ENCODE measurements at regions not wholly inside any gene's neighbourhood (a gene's known extent, or its start where the extent isn't known, plus 50 kb on each side); places are given as distances from the start of the nearest gene placed in this dataset.

GRCh38 chr7:45235905-45236304 is 78.3 kb downstream of the RAMP3 start:
- CTCF ChIA-PET (ENCODE audit: low intra/inter-chr PET ratio, low total read pairs), result no interaction called here
- no TSS peak for BruUV-seq (replicated peaks)
- in situ Hi-C loops (cut with HindIII; ENCODE audit: extremely low pct_ligation_motif_present, low pct_unique_long_range_greater_than_20kb), result no loop called here

More at GRCh38 chr7:45235905-45236304, 78.3 kb downstream of the RAMP3 start:
- H2AFZ ChIP-seq (ENCODE audit: low read length), result no peak overlapping the region
- TF ChIP-seq CEBPB (IDR thresholded peaks at IDR 0.05; ENCODE audit: borderline replicate concordance, low read depth, low read length) (no peak), ZNF101 (CRISPR knock-in tag; IDR thresholded peaks at IDR 0.05; ENCODE audit: borderline replicate concordance, low read depth) (no peak), EP300 (IDR thresholded peaks at IDR 0.05; ENCODE audit: low read depth in 2 of 2, low read length in 2 of 2) (no peak), EP300 (CRISPR knock-in tag; IDR thresholded peaks at IDR 0.05; ENCODE audit: borderline replicate concordance) (no peak), ZFP91 (CRISPR knock-in tag; IDR thresholded peaks at IDR 0.05; ENCODE audit: borderline replicate concordance) (no peak), XRCC5 (optimal IDR thresholded peaks at IDR 0.05; ENCODE audit: low read length) (no peak), SRF (IDR thresholded peaks at IDR 0.05; ENCODE audit: low read depth, low read length) (no peak), MAX (IDR thresholded peaks at IDR 0.05) (no peak), RAD21 (CRISPR knock-in tag; IDR thresholded peaks at IDR 0.05) (no peak), KDM2A (CRISPR knock-in tag; IDR thresholded peaks at IDR 0.05; ENCODE audit: borderline replicate concordance, low read depth) (no peak), ZNF878 (CRISPR knock-in tag; IDR thresholded peaks at IDR 0.05) (no peak), RXRB (CRISPR knock-in tag; IDR thresholded peaks at IDR 0.05; ENCODE audit: borderline replicate concordance) (no peak), RBAK (CRISPR knock-in tag; IDR thresholded peaks at IDR 0.05) (no peak), ZFP36 (IDR thresholded peaks at IDR 0.05; ENCODE audit: borderline replicate concordance, low read depth, low read length, partially characterized antibody) (no peak)
- H3K9me3 ChIP-seq (ENCODE audit: low read length), result no peaks in the 10 kb centered on the region
- no peaks in the 10 kb centered on the region for H3K79me2 ChIP-seq (ENCODE audit: insufficient read depth, low read length)
- H4K20me1 ChIP-seq (ENCODE audit: insufficient read depth, low read length), result no peaks in the 10 kb centered on the region
- POLR2A ChIA-PET, result no interaction called here
- ATAC-seq (no peak), FAIRE-seq (no peak), DNase-seq (ENCODE audit: low spot score) (no peak)
- no peak overlapping the region for H3K4me2 ChIP-seq (ENCODE audit: low read depth, low read length)
- H3K4me3 ChIP-seq (replicated peaks in 1 of 3; ENCODE audit: insufficient read depth in 1 of 3, low read depth in 2 of 3, low read length in 3 of 3), result no peak overlapping the region
- no peaks in the 10 kb centered on the region for H3K4me1 ChIP-seq (ENCODE audit: insufficient read depth, low read length)
- intact Hi-C loops (cut with micrococcal nuclease; ENCODE audit: unreplicated experiment), result no loop called here
- peaks cover 0 to 39% of the 10 kb centered on the region in 2 experiments; a peak in 3 of 5 replicates for H3K27me3 ChIP-seq (ENCODE audit: control insufficient read depth in 1 of 2, insufficient read depth in 2 of 2, low read length in 2 of 2)
- H3K9ac ChIP-seq (ENCODE audit: insufficient read depth, low read depth, low read length), result no peak overlapping the region
- H3K27ac ChIP-seq (ENCODE audit: extremely low read length, insufficient read depth, low read length), result no peak overlapping the region
- no peaks in the 10 kb centered on the region for H3K36me3 ChIP-seq (replicated peaks in 1 of 2; ENCODE audit: control insufficient read depth in 1 of 2, insufficient read depth in 2 of 2, low read length in 2 of 2)
